NCI-H1092 (cell line): ENCODE measurements at regions not wholly inside any gene's neighbourhood (a gene's known extent, or its start where the extent isn't known, plus 50 kb on each side); places are given as distances from the start of the nearest gene placed in this dataset.

Source experiments
- DNase-seq: peaks from one replicate; lab custom pipeline; 2025; lab: John Stamatoyannopoulos, UW

DNA sequence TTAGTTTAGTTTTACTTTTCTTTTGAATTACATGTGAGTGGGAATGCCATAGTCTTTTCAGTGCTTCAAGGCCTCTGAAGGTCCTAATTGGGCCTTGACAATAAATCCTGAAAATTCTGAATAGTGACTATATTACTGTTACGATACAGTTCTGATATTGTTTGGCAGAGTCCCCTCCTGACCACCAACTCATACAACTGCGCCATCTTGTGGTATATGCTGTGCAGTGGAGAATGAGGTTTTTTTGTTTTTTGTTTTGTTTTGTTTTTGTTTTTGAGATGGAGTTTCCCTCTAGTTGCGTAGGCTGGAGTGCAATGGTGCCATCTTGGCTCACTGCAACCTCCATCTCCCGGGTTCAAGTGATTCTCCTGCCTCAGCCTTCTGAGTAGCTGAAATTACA is 56.6 kb upstream of the CHRDL1 start:
- DNase-seq: no peak

DNA sequence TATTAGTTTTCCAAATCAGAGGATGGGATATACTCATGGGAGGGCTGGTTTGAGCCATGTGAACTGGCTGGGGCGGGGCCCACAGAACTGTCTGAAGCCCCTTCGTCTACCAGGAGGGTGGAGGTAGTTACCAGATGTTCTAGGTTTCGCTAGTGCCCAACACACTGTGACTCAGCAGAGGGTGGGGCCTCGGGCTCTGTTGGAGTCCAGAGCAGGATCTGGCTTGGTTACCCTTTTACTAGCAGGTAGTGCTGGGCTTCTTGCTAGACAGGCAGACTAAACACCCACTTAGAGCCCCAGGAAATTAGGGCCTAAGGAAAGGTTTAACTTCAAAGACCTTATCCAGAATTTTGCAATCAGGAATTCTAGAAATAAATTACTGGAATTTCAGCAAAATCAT is 56.2 kb upstream of the CHRDL1 start:
- DNase-seq: no peak

DNA sequence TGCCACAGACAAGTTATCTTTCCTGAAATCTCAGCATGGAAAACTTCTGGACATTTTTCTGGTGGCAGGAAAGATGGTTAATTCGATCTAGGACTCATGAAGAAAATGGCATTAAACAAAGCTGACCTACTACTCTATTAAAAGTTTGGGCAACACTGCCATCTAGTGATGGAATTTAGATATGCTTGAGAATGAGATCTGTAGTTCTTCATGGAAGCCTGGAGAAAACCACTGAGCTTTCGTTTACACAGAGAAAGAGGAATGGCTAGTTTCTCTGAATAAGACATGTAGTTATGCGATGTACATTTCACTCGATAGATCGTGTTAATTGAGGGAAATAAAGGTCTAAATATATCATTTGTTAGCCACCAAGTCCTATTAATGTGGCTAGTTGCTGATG is 51.7 kb upstream of the CHRDL1 start:
- DNase-seq: peak; percentile 62

DNA sequence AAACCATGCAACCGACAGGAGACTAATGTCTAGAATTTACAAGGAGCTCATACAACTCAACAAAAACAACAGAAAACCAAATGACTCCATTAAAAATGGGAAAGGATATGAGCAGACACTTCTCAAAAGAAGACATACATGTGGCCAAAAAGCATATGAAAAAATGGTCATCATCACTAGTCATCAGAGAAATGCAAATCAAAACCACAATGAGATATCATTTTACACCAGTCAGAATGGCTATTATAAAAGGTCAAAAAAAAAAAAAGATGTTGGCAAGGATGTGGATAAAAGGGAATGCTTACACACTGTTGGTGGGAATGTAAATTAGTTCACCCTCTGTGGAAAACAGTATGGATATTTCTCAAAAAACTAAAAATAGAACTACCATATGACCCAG is 50.5 kb upstream of the CHRDL1 start:
- DNase-seq: no peak
